Trophoblast cell (in vitro differentiated cells and primary cell): ENCODE measurements at regions not wholly inside any gene's neighbourhood (a gene's known extent, or its start where the extent isn't known, plus 50 kb on each side); places are given as distances from the start of the nearest gene placed in this dataset.
"Not testable (repeated sequence)": the region's sequence is repeated elsewhere in the genome, so short reads cannot be mapped to it uniquely, and the experiment has no call there.

Experiments
- DNase-seq, 2 donors: peaks; one replicate each; pipeline ENCODE4 v3.0.0-alpha.2; 2016
- H2AFZ ChIP-seq: 2 replicates; pipeline ENCODE4 v1.6.1; 2013; ENCODE audit warnings: low read length, moderate library complexity, mild to moderate bottlenecking; ENCODE audit not compliant: insufficient read depth, poor library complexity
- H2AK5ac ChIP-seq: 2 replicates; pipeline ENCODE4 v1.6.1; 2013; ENCODE audit warnings: mild to moderate bottlenecking, low read length
- H2BK120ac ChIP-seq: 2 replicates; pipeline ENCODE4 v1.6.1; 2013; ENCODE audit warnings: low read length, mild to moderate bottlenecking, moderate library complexity; ENCODE audit not compliant: insufficient read depth, poor library complexity
- H2BK12ac ChIP-seq: 2 replicates; pipeline ENCODE4 v1.6.1; 2013; ENCODE audit warnings: mild to moderate bottlenecking, low read length, moderate library complexity
- H2BK5ac ChIP-seq: 2 replicates; pipeline ENCODE4 v1.6.1; 2013; ENCODE audit warnings: low read length, low read depth, moderate library complexity, mild to moderate bottlenecking; ENCODE audit not compliant: poor library complexity
- H3K14ac ChIP-seq: 2 replicates; pipeline ENCODE4 v1.6.1; 2013; ENCODE audit warnings: mild to moderate bottlenecking, low read length
- H3K18ac ChIP-seq: 2 replicates; pipeline ENCODE4 v1.6.1; 2013; ENCODE audit warnings: mild to moderate bottlenecking, low read length
- H3K23ac ChIP-seq: 2 replicates; pipeline ENCODE4 v1.6.1; 2013; ENCODE audit warnings: low read length
- H3K27ac ChIP-seq: 2 replicates; pipeline ENCODE4 v1.5.1; 2013; ENCODE audit warnings: low read depth, mild to moderate bottlenecking, inconsistent platforms, low read length, moderate library complexity
- H3K27me3 ChIP-seq: 2 replicates; pipeline ENCODE4 v1.6.1; 2013; ENCODE audit warnings: inconsistent platforms, mild to moderate bottlenecking, low read length, moderate library complexity; ENCODE audit not compliant: insufficient read depth
- H3K36me3 ChIP-seq, 2 experiments: 1 replicate in 1 of 2; 2 replicates in 1 of 2; pipeline ENCODE4 v1.6.1; 2013; ENCODE audit warnings: low read length in 2 of 2, mild to moderate bottlenecking in 2 of 2, moderate library complexity in 1 of 2; ENCODE audit not compliant: insufficient read depth in 2 of 2, control insufficient read depth in 1 of 2
- H3K4ac ChIP-seq: 2 replicates; pipeline ENCODE4 v1.6.1; 2013; ENCODE audit warnings: low read depth, mild to moderate bottlenecking, low read length, moderate library complexity
- H3K4me1 ChIP-seq, 2 experiments: 1 replicate in 1 of 2; 2 replicates in 1 of 2; pipeline ENCODE4 v1.6.1; 2013; ENCODE audit warnings: low read length in 2 of 2, mild to moderate bottlenecking in 2 of 2, moderate library complexity in 1 of 2; ENCODE audit not compliant: insufficient read depth in 2 of 2, control insufficient read depth in 1 of 2
- H3K4me2 ChIP-seq: 2 replicates; pipeline ENCODE4 v1.6.1; 2013; ENCODE audit warnings: inconsistent platforms, mild to moderate bottlenecking, low read length, moderate library complexity
- H3K4me3 ChIP-seq: 2 replicates; pipeline ENCODE4 v1.5.1; 2013; ENCODE audit warnings: mild to moderate bottlenecking, low read depth, low read length, inconsistent platforms
- H3K79me1 ChIP-seq: one replicate; pipeline ENCODE4 v1.6.1; 2013; ENCODE audit warnings: low read length
- H3K79me2 ChIP-seq: 2 replicates; pipeline ENCODE4 v1.6.1; 2013; ENCODE audit warnings: low read length, mild to moderate bottlenecking; ENCODE audit not compliant: control insufficient read depth, insufficient read depth, poor library complexity
- H3K9ac ChIP-seq: 2 replicates; pipeline ENCODE4 v1.6.1; 2013; ENCODE audit warnings: mild to moderate bottlenecking, low read length
- H3K9me3 ChIP-seq: 2 replicates; pipeline ENCODE4 v1.6.1; 2013; ENCODE audit warnings: low read depth, mild to moderate bottlenecking, control low read depth, inconsistent platforms, low read length; ENCODE audit not compliant: insufficient read depth
- H4K12ac ChIP-seq: 2 replicates; pipeline ENCODE4 v1.6.1; 2013; ENCODE audit warnings: low read depth, mild to moderate bottlenecking, low read length, moderate library complexity
- H4K8ac ChIP-seq: 2 replicates; pipeline ENCODE4 v1.6.1; 2013; ENCODE audit warnings: low read depth, mild to moderate bottlenecking, low read length, moderate library complexity
- H4K91ac ChIP-seq: one replicate; pipeline ENCODE4 v1.6.1; 2013; ENCODE audit warnings: low read depth, mild to moderate bottlenecking, low read length, moderate library complexity
- WGBS: extraction: QIAGEN DNeasy Blood & Tissue Kit; methylation state at CpG from one replicate; pipeline ENCODE4 v1.1.7; 2013; ENCODE audit warnings: missing lambda C conversion rate; ENCODE audit not compliant: insufficient read length, insufficient coverage; ENCODE audit errors: extremely low coverage; 5-methylcytosine and 5-hydroxymethylcytosine counted together

DNA sequence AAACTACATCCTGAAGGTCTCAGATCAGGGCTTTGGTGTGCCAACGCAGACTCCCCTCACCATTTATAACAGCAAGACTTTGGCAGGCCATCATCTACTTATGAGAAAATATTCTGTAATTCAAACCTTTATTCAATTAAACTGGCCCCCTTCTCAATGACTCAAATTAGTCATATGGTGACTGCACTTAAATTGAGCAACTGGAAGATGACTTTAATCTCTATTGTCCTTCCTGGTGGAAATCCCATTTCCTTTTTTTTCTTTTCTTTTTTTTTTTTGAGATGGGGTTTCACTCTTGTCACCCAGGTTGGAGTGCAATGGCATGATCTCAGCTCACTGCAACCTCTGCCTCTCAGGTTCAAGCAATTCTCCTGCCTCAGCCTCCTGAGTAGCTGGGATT, 163.4 kb downstream of the SLC24A2 start:
- not testable (repeated sequence) for H3K79me2 ChIP-seq, H3K4me1 ChIP-seq, H2BK5ac ChIP-seq, H2AK5ac ChIP-seq, H2AFZ ChIP-seq, H2BK12ac ChIP-seq, DNase-seq, H3K9ac ChIP-seq, H3K36me3 ChIP-seq, H3K4me2 ChIP-seq, H3K18ac ChIP-seq, H4K8ac ChIP-seq, H3K27me3 ChIP-seq, H3K27ac ChIP-seq, H4K12ac ChIP-seq, H3K9me3 ChIP-seq, H3K14ac ChIP-seq, H4K91ac ChIP-seq, H3K4me3 ChIP-seq, H3K23ac ChIP-seq, H3K79me1 ChIP-seq, H3K4ac ChIP-seq, H2BK120ac ChIP-seq
- no CpG with 5 or more reads among the region's 1 CpG for WGBS

DNA sequence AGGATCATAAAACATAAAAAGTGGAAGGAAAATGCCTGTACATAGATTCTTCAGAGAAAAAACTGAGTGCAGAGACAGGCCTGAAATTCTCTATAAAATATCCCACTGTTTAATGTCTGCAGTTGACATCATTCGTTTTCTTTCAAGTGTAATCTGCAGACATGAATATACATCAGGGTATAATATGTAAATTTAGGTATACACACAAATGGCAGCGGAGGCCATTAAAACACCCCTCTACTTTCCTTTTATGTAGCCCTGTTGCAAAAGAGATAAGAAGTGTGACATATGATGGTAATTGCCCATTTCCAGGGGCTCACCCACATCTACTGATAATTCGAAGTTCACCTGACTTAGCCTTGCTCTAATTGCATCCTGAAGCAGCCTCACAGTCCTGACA, 164.3 kb downstream of the SLC24A2 start:
- H3K23ac ChIP-seq, result no peak overlapping the region
- DNase-seq, result no peak
- H3K79me1 ChIP-seq, result no peaks in the 10 kb centered on the region
- H3K4ac ChIP-seq, result no peak overlapping the region
- no peaks in the 10 kb centered on the region for H3K4me1 ChIP-seq
- no peak overlapping the region for H4K91ac ChIP-seq
- no peak overlapping the region for H4K8ac ChIP-seq
- no peak overlapping the region for H2BK120ac ChIP-seq
- H2BK5ac ChIP-seq, result no peak overlapping the region
- no peak overlapping the region for H3K27ac ChIP-seq
- H3K27me3 ChIP-seq, result no peaks in the 10 kb centered on the region
- no peak overlapping the region for H2BK12ac ChIP-seq
- H3K9me3 ChIP-seq, result no peaks in the 10 kb centered on the region
- WGBS, result no CpG with 5 or more reads among the region's 3 CpGs
- H3K36me3 ChIP-seq, result no peaks in the 10 kb centered on the region
- no peak overlapping the region for H2AFZ ChIP-seq
- no peak overlapping the region for H3K14ac ChIP-seq
- H3K18ac ChIP-seq, result no peak overlapping the region
- no peak overlapping the region for H3K4me3 ChIP-seq
- H3K79me2 ChIP-seq, result no peaks in the 10 kb centered on the region
- no peak overlapping the region for H3K9ac ChIP-seq
- H2AK5ac ChIP-seq, result no peak overlapping the region
- no peak overlapping the region for H4K12ac ChIP-seq
- no peak overlapping the region for H3K4me2 ChIP-seq

DNA sequence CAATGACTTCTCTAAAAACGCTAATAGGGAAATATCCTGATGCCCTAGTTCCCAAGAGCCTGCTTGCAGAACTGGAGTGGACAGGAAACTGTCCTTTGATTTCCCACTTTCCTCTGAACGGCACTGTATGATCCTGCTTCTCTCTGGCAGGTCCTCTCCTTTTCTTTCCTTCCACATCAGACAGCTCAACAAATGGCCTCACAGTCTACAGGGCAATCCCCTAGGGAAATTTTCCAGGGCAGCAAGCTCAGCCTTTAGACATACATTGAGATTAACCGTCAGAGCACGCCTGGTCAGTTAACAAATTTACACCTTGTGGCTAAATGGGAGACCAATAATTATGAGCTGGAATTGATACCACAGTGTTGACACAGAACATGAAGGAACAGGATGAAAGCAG, 164.9 kb downstream of the SLC24A2 start:
- H3K9me3 ChIP-seq, result no peaks in the 10 kb centered on the region
- no peak overlapping the region for H3K18ac ChIP-seq
- no peaks in the 10 kb centered on the region for H3K79me1 ChIP-seq
- no peak overlapping the region for H3K27ac ChIP-seq
- H2BK12ac ChIP-seq, result no peak overlapping the region
- H3K4ac ChIP-seq, result no peak overlapping the region
- H2AK5ac ChIP-seq, result no peak overlapping the region
- H3K9ac ChIP-seq, result no peak overlapping the region
- H3K4me1 ChIP-seq, result no peaks in the 10 kb centered on the region
- H2BK5ac ChIP-seq, result no peak overlapping the region
- H4K8ac ChIP-seq, result no peak overlapping the region
- H2AFZ ChIP-seq, result no peak overlapping the region
- H3K4me3 ChIP-seq, result no peak overlapping the region
- H4K12ac ChIP-seq, result no peak overlapping the region
- H3K27me3 ChIP-seq, result no peaks in the 10 kb centered on the region
- no peak overlapping the region for H3K23ac ChIP-seq
- DNase-seq, result no peak
- H2BK120ac ChIP-seq, result no peak overlapping the region
- no peaks in the 10 kb centered on the region for H3K79me2 ChIP-seq
- no peak overlapping the region for H3K4me2 ChIP-seq
- no peaks in the 10 kb centered on the region for H3K36me3 ChIP-seq
- WGBS, result no CpG with 5 or more reads among the region's 4 CpGs
- no peak overlapping the region for H3K14ac ChIP-seq
- H4K91ac ChIP-seq, result no peak overlapping the region

DNA sequence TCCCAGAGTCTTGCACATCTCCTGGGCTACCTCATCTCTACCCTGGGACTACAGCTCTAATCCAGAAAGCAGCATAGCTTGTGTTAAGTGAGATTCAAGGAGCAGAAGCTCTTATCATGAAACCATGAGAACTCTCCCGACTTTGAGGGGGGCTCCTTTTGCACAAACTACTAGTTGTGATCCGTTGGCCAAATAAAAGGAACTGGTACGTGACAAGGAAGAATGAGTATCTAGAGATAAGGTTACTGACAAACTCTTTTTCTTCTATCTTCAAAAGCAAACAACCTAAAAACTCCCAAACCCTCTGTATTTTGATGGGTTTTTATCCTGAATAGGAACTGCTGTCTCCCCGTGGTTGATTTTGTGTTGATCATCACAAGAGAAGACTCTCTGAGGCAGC, 168.5 kb downstream of the SLC24A2 start:
- no CpG with 5 or more reads among the region's 4 CpGs for WGBS

More for the DNA sequence above, 168.5 kb downstream of the SLC24A2 start:
- H4K91ac ChIP-seq, result no peak overlapping the region
- H2BK120ac ChIP-seq, result no peak overlapping the region
- no peak overlapping the region for H3K23ac ChIP-seq
- H2AK5ac ChIP-seq, result no peak overlapping the region
- no peak overlapping the region for H4K8ac ChIP-seq
- no peak overlapping the region for H3K14ac ChIP-seq
- H2AFZ ChIP-seq, result no peak overlapping the region
- H3K9ac ChIP-seq, result no peak overlapping the region
- H3K9me3 ChIP-seq, result no peaks in the 10 kb centered on the region
- H3K4me3 ChIP-seq, result no peak overlapping the region
- no peak overlapping the region for H3K4ac ChIP-seq
- no peak overlapping the region for H2BK12ac ChIP-seq
- no peaks in the 10 kb centered on the region for H3K79me2 ChIP-seq
- H3K4me2 ChIP-seq, result no peak overlapping the region
- H2BK5ac ChIP-seq, result no peak overlapping the region
- no peak overlapping the region for H3K27ac ChIP-seq
- no peak for DNase-seq
- no peaks in the 10 kb centered on the region for H3K36me3 ChIP-seq
- no peaks in the 10 kb centered on the region for H3K27me3 ChIP-seq
- H4K12ac ChIP-seq, result no peak overlapping the region
- no peak overlapping the region for H3K18ac ChIP-seq
- no peaks in the 10 kb centered on the region for H3K79me1 ChIP-seq
- no peaks in the 10 kb centered on the region for H3K4me1 ChIP-seq
